K562 (cell line): ENCODE measurements at regions not wholly inside any gene's neighbourhood (a gene's known extent, or its start where the extent isn't known, plus 50 kb on each side); places are given as distances from the start of the nearest gene placed in this dataset. TPM values are rescaled to one million over a fixed set of nuclear protein-coding genes. Genes with fewer than 3 reads are reported as not detected.
"Not testable (repeated sequence)": the region's sequence is repeated elsewhere in the genome, so short reads cannot be mapped to it uniquely, and the experiment has no call there.

ENCODE experiments used
- ATAC-seq: fragments of 200-7000 bp; cut with Tn5 transposase; 3 replicates; pipeline ENCODE4 v1.9.1; 2020; ENCODE audit warnings: moderate library complexity
- BruUV-seq: library from RNA; stranded (reverse); fragments of 400-500 nt; replicated peaks from 2 replicates; lab custom pipeline; 2021; lab: Mats Ljungman, UMichigan
- CTCF ChIA-PET: fragments of 300-600 bp; formaldehyde crosslinking; extraction: SDS; loops from one replicate; lab custom pipeline; 2021; ENCODE audit warnings: low intra/inter-chr PET ratio; lab: Yijun Ruan, JAX
- POLR2A ChIA-PET: fragments of 300-600, 350-650 bp; sonication (Branson Sonifier 250); formaldehyde crosslinking; extraction: SDS; loops from one replicate; lab custom pipeline; 2021; ENCODE audit warnings: antibody characterized with exemption, inconsistent platforms; lab: Yijun Ruan, JAX
- DNase-seq, 4 experiments: peaks; one replicate each; pipeline versions ENCODE4 v3.0.0 to v3.0.0-alpha.2; 2011 to 2018; ENCODE audit warnings: low spot score in 3 of 4, mixed read lengths in 3 of 4; ENCODE audit errors: extremely low read depth in 1 of 4
- FAIRE-seq: peaks from 2 replicates; lab custom pipeline; 2011; peaks lifted over from hg19 to GRCh38; lab: Jason Lieb, UNC
- H2AFZ ChIP-seq: 2 replicates; pipeline ENCODE4 v1.6.0; 2011; ENCODE audit warnings: low read depth, low read length, control low read depth, inconsistent platforms
- H3K27ac ChIP-seq: fragments of 200-600 bp; 3 replicates; pipeline ENCODE4 v1.8.0; 2011; ENCODE audit warnings: low read depth, mild to moderate bottlenecking, control low read depth, inconsistent platforms, low read length, moderate library complexity, mixed read lengths; ENCODE audit errors: extremely low read depth
- H3K27me3 ChIP-seq, 2 experiments: fragments of 300-600 bp in 1 of 2; 2 replicates in 1 of 2; 3 replicates in 1 of 2; pipeline versions ENCODE4 v1.6.0 to v1.8.0; 2011; ENCODE audit warnings: inconsistent platforms in 2 of 2, low read length in 2 of 2, mild to moderate bottlenecking in 1 of 2, mixed read lengths in 1 of 2, moderate library complexity in 1 of 2; ENCODE audit not compliant: control insufficient read depth in 2 of 2, insufficient read depth in 2 of 2
- H3K36me3 ChIP-seq: fragments of 300-600 bp; 3 replicates; pipeline ENCODE4 v1.8.0; 2011; ENCODE audit warnings: mild to moderate bottlenecking, low read length, inconsistent platforms; ENCODE audit not compliant: control insufficient read depth, insufficient read depth
- H3K4me1 ChIP-seq, 2 experiments: fragments of 200-600 bp in 1 of 2; replicated peaks in 1 of 2; 2 replicates in 1 of 2; 3 replicates in 1 of 2; pipeline versions ENCODE4 v1.5.1 to v1.8.0; 2011; ENCODE audit warnings: inconsistent platforms in 2 of 2, low read length in 2 of 2, mild to moderate bottlenecking in 1 of 2, mixed read lengths in 1 of 2, moderate library complexity in 1 of 2; ENCODE audit not compliant: control insufficient read depth in 2 of 2, insufficient read depth in 2 of 2
- H3K4me2 ChIP-seq: 2 replicates; pipeline ENCODE4 v1.6.1; 2011; ENCODE audit warnings: low read length, control low read depth, inconsistent platforms, mixed read lengths; ENCODE audit not compliant: insufficient read depth
- H3K4me3 ChIP-seq: fragments of 200-600 bp; sonication (generic), shearing (Covaris generic); 2 replicates; pipeline ENCODE4 v1.5.1; 2016; ENCODE audit warnings: control low read depth, inconsistent platforms
- H3K79me2 ChIP-seq: fragments of 200-600 bp; 3 replicates; pipeline ENCODE4 v1.8.0; 2011; ENCODE audit warnings: low read length, inconsistent platforms; ENCODE audit not compliant: control insufficient read depth, insufficient read depth
- H3K9ac ChIP-seq, 2 experiments: 2 replicates each; pipeline versions ENCODE4 v1.6.0 to v1.6.1; 2011; ENCODE audit warnings: low read depth in 2 of 2, low read length in 2 of 2, control low read depth in 1 of 2, inconsistent platforms in 1 of 2, mild to moderate bottlenecking in 1 of 2, mixed read lengths in 1 of 2; ENCODE audit not compliant: insufficient read depth in 1 of 2
- H3K9me1 ChIP-seq: one replicate; pipeline ENCODE4 v1.6.0; 2011; ENCODE audit warnings: inconsistent platforms, mild to moderate bottlenecking, low read length, moderate library complexity; ENCODE audit not compliant: control insufficient read depth, insufficient read depth
- H3K9me3 ChIP-seq: replicated peaks from 2 replicates; pipeline ENCODE4 v1.5.1; 2011; ENCODE audit warnings: low read depth, low read length, inconsistent platforms; ENCODE audit not compliant: control insufficient read depth, insufficient read depth
- H4K20me1 ChIP-seq: replicated peaks from 2 replicates; pipeline ENCODE4 v1.6.1; 2011; ENCODE audit warnings: low read length, inconsistent platforms, mixed read lengths; ENCODE audit not compliant: control insufficient read depth, insufficient read depth
- ARID1B ChIP-seq: fragments of 450-650 bp; IDR thresholded peaks from 2 replicates; pipeline ENCODE4 v1.6.1; 2016; ENCODE audit warnings: antibody characterized with exemption, mild to moderate bottlenecking, inconsistent platforms
- CBFA2T2 ChIP-seq: fragments of 450-650 bp; conservative IDR thresholded peaks from 2 replicates; pipeline ENCODE4 v1.6.1; 2017; ENCODE audit warnings: mild to moderate bottlenecking
- CBFA2T3 ChIP-seq: fragments of 450-650 bp; IDR thresholded peaks from 2 replicates; pipeline ENCODE4 v1.6.1; 2017
- TAL1 ChIP-seq: fragments of 450-650 bp; IDR thresholded peaks from 2 replicates; pipeline ENCODE4 v1.6.1; 2016; ENCODE audit warnings: mild to moderate bottlenecking
- TCF3 ChIP-seq: sonication (generic); formaldehyde crosslinking; IDR thresholded peaks from 2 replicates; pipeline ENCODE4 v1.4.0; 2020; ENCODE audit warnings: mild to moderate bottlenecking, missing genetic modification reagents
- WGBS: fragments of 100-300 bp; shearing (Covaris generic); methylation state at CpG from one replicate; pipeline ENCODE4 v1.1.6; 2016; ENCODE audit warnings: low coverage, mixed read lengths; ENCODE audit not compliant: insufficient coverage; ENCODE audit errors: missing lambda C conversion rate; 5-methylcytosine and 5-hydroxymethylcytosine counted together
- in situ Hi-C: fragments of 300-500 bp; cut with MboI; formaldehyde crosslinking; loops from 4 replicates; pipeline ENCODE4 v1.15.0; 2018; ENCODE audit warnings: inconsistent platforms, mixed read lengths
- intact Hi-C: fragments of 100-400 bp; cut with micrococcal nuclease; formaldehyde crosslinking; loops from 2 replicates; pipeline ENCODE4 v1.14.2; 2022
- small RNA-seq: library from RNA; depleted of rRNA; stranded (forward); fragments of <200 nt; gene quantifications from one replicate; pipeline ENCODE3, GENCODE V24; 2014

GRCh38 chr2:97302881-97303280 is 189.9 kb downstream of the ANKRD36 start:
- H3K9me3 ChIP-seq, H3K9me1 ChIP-seq, H3K4me3 ChIP-seq, H3K27me3 ChIP-seq, intact Hi-C loops, CTCF ChIA-PET, H3K9ac ChIP-seq, H3K4me2 ChIP-seq, H3K36me3 ChIP-seq, H3K27ac ChIP-seq, POLR2A ChIA-PET, BruUV-seq, H2AFZ ChIP-seq, DNase-seq, H3K79me2 ChIP-seq, H3K4me1 ChIP-seq, in situ Hi-C loops, H4K20me1 ChIP-seq, FAIRE-seq: not testable (repeated sequence)
- TF ChIP-seq CBFA2T2, result peak; percentile 32; the same call in 1 of the 2 replicates
- peak; percentile 50 for TF ChIP-seq CBFA2T3
- peak; percentile 68 for TF ChIP-seq TAL1
- TF ChIP-seq ARID1B, result peak; percentile 46
- 0 out of 2 replicates have a peak, but pooled peaks have one; percentile 30 for TF ChIP-seq TCF3 (CRISPR knock-in tag)
- ATAC-seq, result peak; percentile 86
- WGBS, result 0% methylated on average over 2 of the region's 8 CpGs

GRCh38 chr2:97301771-97302170 is 188.8 kb downstream of the ANKRD36 start:
- H3K79me2 ChIP-seq, in situ Hi-C loops, BruUV-seq, FAIRE-seq, H3K36me3 ChIP-seq, H3K27me3 ChIP-seq, H3K27ac ChIP-seq, H2AFZ ChIP-seq, intact Hi-C loops, H3K9me1 ChIP-seq, ATAC-seq, H3K9me3 ChIP-seq, H3K4me3 ChIP-seq, CTCF ChIA-PET, DNase-seq, H4K20me1 ChIP-seq, H3K4me2 ChIP-seq, H3K4me1 ChIP-seq, H3K9ac ChIP-seq, POLR2A ChIA-PET: not testable (repeated sequence)
- WGBS, result no CpG with 5 or more reads among the region's 3 CpGs

Small RNAs in the stretch of these regions (small RNA-seq; reads per million reads assigned to genes)
- gene IGKV1OR2-11 (not detected), gene IGKV1OR2-6 (not detected), gene IGKV1OR2-9 (not detected), gene IGKV2OR2-8 (not detected), gene IGKV3OR2-5 (not detected)
